C4-2B (cell line): ENCODE measurements at regions not wholly inside any gene's neighbourhood (a gene's known extent, or its start where the extent isn't known, plus 50 kb on each side); places are given as distances from the start of the nearest gene placed in this dataset.

ENCODE experiments used
- CTCF ChIP-seq: fragments of 450-650 bp; conservative IDR thresholded peaks from 2 replicates; pipeline ENCODE4 v1.5.1; 2017; ENCODE audit warnings: mild to moderate bottlenecking
- ZFX ChIP-seq: fragments of 450-650 bp; IDR thresholded peaks from 2 replicates; pipeline ENCODE4 v1.6.1; 2017

- TF ChIP-seq CTCF (no peak), ZFX (no peak)
Measured at GRCh38 chr2:163255086-163255485, 416.5 kb upstream of the KCNH7 start.
